Tibial nerve (tissue), 4 donors: ENCODE measurements at regions not wholly inside any gene's neighbourhood (a gene's known extent, or its start where the extent isn't known, plus 50 kb on each side); places are given as distances from the start of the nearest gene placed in this dataset.

Source experiments
- CTCF ChIP-seq, 5 experiments: fragments of 200-600 bp in 3 of 5; fragments of 450-650 bp in 2 of 5; sonication (generic) in 3 of 5; IDR thresholded peaks; one replicate each; pipeline ENCODE4 v1.5.1; 2016 to 2019; ENCODE audit warnings: antibody characterized with exemption in 5 of 5, mild to moderate bottlenecking in 3 of 5, moderate library complexity in 2 of 5
- EP300 ChIP-seq, 2 donors: sonication (generic); formaldehyde crosslinking; IDR thresholded peaks; one replicate each; pipeline ENCODE4 v1.6.1; 2017; ENCODE audit warnings: antibody characterized with exemption in 2 of 2, mild to moderate bottlenecking in 1 of 2

GRCh38 chr3:24668039-24668438 is 173.4 kb upstream of the THRB start:
- TF ChIP-seq CTCF (IDR thresholded peaks at IDR 0.05) (no peak), EP300 (IDR thresholded peaks at IDR 0.05) (no peak)
